ENCODE measurements at regions not wholly inside any gene's neighbourhood (a gene's known extent, or its start where the extent isn't known, plus 50 kb on each side); places are given as distances from the start of the nearest gene placed in this dataset.

- no peaks in the 10 kb centered on the region for H3K36me3 Mint-ChIP-seq (ENCODE audit: insufficient read depth, unreplicated experiment)
- BruUV-seq (replicated peaks) = no TSS peak
- no peak for TF ChIP-seq CTCF (IDR thresholded peaks at IDR 0.05; ENCODE audit: insufficient read depth in 1 of 2, low read depth in 1 of 2, low read length in 1 of 2, severe bottlenecking in 1 of 2, unreplicated experiment in 1 of 2)
- no peaks in the 10 kb centered on the region for H3K36me3 ChIP-seq (ENCODE audit: control insufficient read depth, insufficient read depth, low read length)
- H3K4me3 ChIP-seq (ENCODE audit: low read depth, low read length) = no peak overlapping the region
- no peaks in the 10 kb centered on the region for H3K27me3 ChIP-seq (replicated peaks; ENCODE audit: control insufficient read depth, insufficient read depth, low read length)
- no peaks in the 10 kb centered on the region for H3K9me3 ChIP-seq
- no peaks in the 10 kb centered on the region for H3K4me1 Mint-ChIP-seq (ENCODE audit: low read depth, unreplicated experiment)
- POLR2A ChIA-PET = no interaction called here
- H3K4me3 Mint-ChIP-seq (ENCODE audit: unreplicated experiment) = no peak overlapping the region
- intact Hi-C loops (cut with micrococcal nuclease; ENCODE audit: unreplicated experiment) = no loop called here
- CTCF ChIA-PET = no interaction called here
- H3K9me3 Mint-ChIP-seq (ENCODE audit: unreplicated experiment) = no peaks in the 10 kb centered on the region
- no peak overlapping the region for H3K27ac Mint-ChIP-seq (ENCODE audit: unreplicated experiment)
- H3K4me1 ChIP-seq = no peaks in the 10 kb centered on the region
- no peak for DNase-seq
- H3K27me3 Mint-ChIP-seq (ENCODE audit: insufficient read depth, unreplicated experiment) = no peaks in the 10 kb centered on the region
Measured at GRCh38 chr6:15981956-15982355, 146.9 kb upstream of the MYLIP start.

DNA sequence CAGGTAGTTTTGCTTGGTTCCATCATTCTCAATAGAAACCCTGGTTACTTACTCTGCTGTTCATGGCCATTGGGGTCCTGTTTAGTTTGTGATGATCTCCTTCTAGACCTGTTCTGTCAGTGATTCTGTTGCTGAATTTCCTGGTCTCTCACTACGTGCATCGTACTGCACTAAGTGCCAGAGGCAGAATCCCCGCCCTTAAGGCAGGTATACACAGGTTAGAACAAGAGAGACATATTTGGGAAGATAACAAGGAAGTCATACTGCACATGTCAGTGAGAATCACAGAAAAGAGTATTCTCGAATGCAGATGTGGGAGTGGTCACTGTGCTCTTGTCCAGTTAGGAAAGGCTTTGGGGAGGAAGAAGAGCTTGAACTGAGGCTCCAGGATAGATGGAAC is 148.1 kb upstream of the MYLIP start:
- intact Hi-C loops (cut with micrococcal nuclease; ENCODE audit: unreplicated experiment) = no loop called here
- Histone ChIP-seq H3K4me1 (no peaks in the 10 kb centered on the region), H3K9me3 (no peaks in the 10 kb centered on the region), H3K27me3 (replicated peaks; ENCODE audit: control insufficient read depth, insufficient read depth, low read length) (no peaks in the 10 kb centered on the region), H3K4me3 (ENCODE audit: low read depth, low read length) (no peak overlapping the region), H3K36me3 (ENCODE audit: control insufficient read depth, insufficient read depth, low read length) (no peaks in the 10 kb centered on the region)
- Mint-ChIP-seq H3K36me3 (ENCODE audit: insufficient read depth, unreplicated experiment) (no peaks in the 10 kb centered on the region), H3K9me3 (ENCODE audit: unreplicated experiment) (no peaks in the 10 kb centered on the region), H3K4me1 (ENCODE audit: low read depth, unreplicated experiment) (no peaks in the 10 kb centered on the region), H3K27ac (ENCODE audit: unreplicated experiment) (no peak overlapping the region), H3K4me3 (ENCODE audit: unreplicated experiment) (no peak overlapping the region), H3K27me3 (ENCODE audit: insufficient read depth, unreplicated experiment) (no peaks in the 10 kb centered on the region)
- no peak for TF ChIP-seq CTCF (IDR thresholded peaks at IDR 0.05; ENCODE audit: insufficient read depth in 1 of 2, low read depth in 1 of 2, low read length in 1 of 2, severe bottlenecking in 1 of 2, unreplicated experiment in 1 of 2)
- no TSS peak for BruUV-seq (replicated peaks)
- ChIA-PET POLR2A (no interaction called here), CTCF (no interaction called here)
- no peak for DNase-seq

GRCh38 chr6:15978426-15978825 is 150.5 kb upstream of the MYLIP start:
- no peak for TF ChIP-seq CTCF (IDR thresholded peaks at IDR 0.05; ENCODE audit: insufficient read depth in 1 of 2, low read depth in 1 of 2, low read length in 1 of 2, severe bottlenecking in 1 of 2, unreplicated experiment in 1 of 2)
- H3K4me1 Mint-ChIP-seq (ENCODE audit: low read depth, unreplicated experiment) = no peaks in the 10 kb centered on the region
- Histone ChIP-seq H3K36me3 (ENCODE audit: control insufficient read depth, insufficient read depth, low read length) (no peaks in the 10 kb centered on the region), H3K9me3 (peaks cover 8% of the 10 kb centered on the region; the same call in 1 of the 2 replicates), H3K27me3 (replicated peaks; ENCODE audit: control insufficient read depth, insufficient read depth, low read length) (no peaks in the 10 kb centered on the region), H3K4me1 (no peaks in the 10 kb centered on the region), H3K4me3 (ENCODE audit: low read depth, low read length) (no peak overlapping the region)
- no peak overlapping the region for H3K27ac Mint-ChIP-seq (ENCODE audit: unreplicated experiment)
- H3K36me3 Mint-ChIP-seq (ENCODE audit: insufficient read depth, unreplicated experiment) = no peaks in the 10 kb centered on the region
- intact Hi-C loops (cut with micrococcal nuclease; ENCODE audit: unreplicated experiment) = no loop called here
- H3K4me3 Mint-ChIP-seq (ENCODE audit: unreplicated experiment) = no peak overlapping the region
- peaks cover 10% of the 10 kb centered on the region for H3K9me3 Mint-ChIP-seq (ENCODE audit: unreplicated experiment)
- ChIA-PET CTCF (no interaction called here), POLR2A (no interaction called here)
- no peaks in the 10 kb centered on the region for H3K27me3 Mint-ChIP-seq (ENCODE audit: insufficient read depth, unreplicated experiment)
- no TSS peak for BruUV-seq (replicated peaks)
- DNase-seq = no peak
